ENCODE measurements at regions not wholly inside any gene's neighbourhood (a gene's known extent, or its start where the extent isn't known, plus 50 kb on each side); places are given as distances from the start of the nearest gene placed in this dataset.

DNA sequence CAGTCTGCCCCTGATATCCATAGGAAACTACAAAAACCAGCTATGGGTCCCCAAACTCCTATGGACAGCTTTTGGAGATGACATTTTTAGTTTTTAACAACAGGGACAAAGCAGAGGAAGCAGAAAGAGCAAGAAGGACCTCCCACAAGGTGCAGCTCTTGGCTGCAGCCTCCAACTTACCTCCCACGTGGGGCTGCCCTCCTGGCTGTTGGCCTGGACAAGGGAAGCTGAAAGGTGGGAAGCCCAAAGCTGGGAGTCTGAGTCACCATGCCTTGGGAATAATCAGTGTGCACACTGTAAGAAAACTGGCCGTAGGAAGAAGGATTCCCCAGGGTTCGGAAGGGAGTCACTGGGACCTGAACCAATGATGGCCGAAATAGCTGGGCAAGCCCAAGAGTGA lies 51.8 kb upstream of the PAX1 start:
- H3K27ac ChIP-seq (ENCODE audit: low read depth in 1 of 2, low read length in 2 of 2), result no peak overlapping the region
- no peak for DNase-seq (ENCODE audit: low spot score)
- no peak overlapping the region for H3K9ac ChIP-seq (ENCODE audit: low read depth in 1 of 2, low read length in 2 of 2)
- no peaks in the 10 kb centered on the region for H3K4me1 ChIP-seq (ENCODE audit: control insufficient read depth in 4 of 4, insufficient read depth in 4 of 4, low read length in 3 of 4)
- no peaks in the 10 kb centered on the region for H3K36me3 ChIP-seq (ENCODE audit: control insufficient read depth in 4 of 4, insufficient read depth in 3 of 4, low read depth in 1 of 4, low read length in 3 of 4)
- WGBS, result 86% methylated on average over 4 of the region's 4 CpGs
- H3K27me3 ChIP-seq (ENCODE audit: control insufficient read depth in 4 of 4, insufficient read depth in 4 of 4, low read length in 3 of 4), result peaks cover 0 to 2% (median 0%) of the 10 kb centered on the region in 4 donors
- H3K9me3 ChIP-seq (ENCODE audit: control insufficient read depth in 4 of 4, low read length in 3 of 4), result no peaks in the 10 kb centered on the region
- TF ChIP-seq, protein P1, sequence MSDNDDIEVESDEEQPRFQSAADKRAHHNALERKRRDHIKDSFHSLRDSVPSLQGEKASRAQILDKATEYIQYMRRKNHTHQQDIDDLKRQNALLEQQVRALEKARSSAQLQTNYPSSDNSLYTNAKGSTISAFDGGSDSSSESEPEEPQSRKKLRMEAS (IDR thresholded peaks at IDR 0.05), result no peak
- TF ChIP-seq NR2F2 (IDR thresholded peaks at IDR 0.05), result no peak
- no peak for TF ChIP-seq JUND (IDR thresholded peaks at IDR 0.05)
- TF ChIP-seq RAD21 (IDR thresholded peaks at IDR 0.05), result no peak
- no peak for TF ChIP-seq FOXA2 (IDR thresholded peaks at IDR 0.05)
- TF ChIP-seq HNF4G (IDR thresholded peaks at IDR 0.05), result no peak
- TF ChIP-seq, protein P2, sequence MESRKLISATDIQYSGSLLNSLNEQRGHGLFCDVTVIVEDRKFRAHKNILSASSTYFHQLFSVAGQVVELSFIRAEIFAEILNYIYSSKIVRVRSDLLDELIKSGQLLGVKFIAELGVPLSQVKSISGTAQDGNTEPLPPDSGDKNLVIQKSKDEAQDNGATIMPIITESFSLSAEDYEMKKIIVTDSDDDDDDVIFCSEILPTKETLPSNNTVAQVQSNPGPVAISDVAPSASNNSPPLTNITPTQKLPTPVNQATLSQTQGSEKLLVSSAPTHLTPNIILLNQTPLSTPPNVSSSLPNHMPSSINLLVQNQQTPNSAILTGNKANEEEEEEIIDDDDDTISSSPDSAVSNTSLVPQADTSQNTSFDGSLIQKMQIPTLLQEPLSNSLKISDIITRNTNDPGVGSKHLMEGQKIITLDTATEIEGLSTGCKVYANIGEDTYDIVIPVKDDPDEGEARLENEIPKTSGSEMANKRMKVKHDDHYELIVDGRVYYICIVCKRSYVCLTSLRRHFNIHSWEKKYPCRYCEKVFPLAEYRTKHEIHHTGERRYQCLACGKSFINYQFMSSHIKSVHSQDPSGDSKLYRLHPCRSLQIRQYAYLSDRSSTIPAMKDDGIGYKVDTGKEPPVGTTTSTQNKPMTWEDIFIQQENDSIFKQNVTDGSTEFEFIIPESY (IDR thresholded peaks at IDR 0.05), result no peak
- TF ChIP-seq SP1 (IDR thresholded peaks at IDR 0.05), result no peak
- TF ChIP-seq FOXA1 (IDR thresholded peaks at IDR 0.05), result no peak
- no peak for TF ChIP-seq EGR1 (IDR thresholded peaks at IDR 0.05; ENCODE audit: low read depth in 2 of 2)
- TF ChIP-seq RXRA (IDR thresholded peaks at IDR 0.05), result no peak
- no peak overlapping the region for H3K4me3 ChIP-seq (ENCODE audit: low read depth in 1 of 3, low read length in 3 of 3)

DNA sequence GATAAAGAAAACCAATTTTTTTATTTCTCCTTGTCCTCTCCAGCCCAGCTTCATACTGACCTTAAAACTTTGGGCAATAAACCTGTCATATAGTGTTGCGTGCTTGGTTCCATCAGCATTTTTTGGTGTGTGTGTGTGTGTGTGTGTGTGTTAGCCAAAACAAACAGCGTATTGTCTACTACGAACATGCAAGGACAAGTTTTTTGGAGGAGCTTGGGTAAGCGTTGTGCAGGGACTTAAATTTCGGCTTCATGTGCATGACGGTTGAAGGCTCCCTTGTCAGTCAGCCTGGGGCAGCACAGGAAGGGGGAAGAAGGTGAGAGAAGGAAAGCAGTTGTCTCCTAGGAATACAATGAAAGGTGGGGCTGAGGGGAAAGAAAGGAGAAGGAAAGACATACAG lies 62.0 kb upstream of the PAX1 start:
- TF ChIP-seq, protein P1 (IDR thresholded peaks at IDR 0.05), result no peak
- peaks cover 0 to 1% (median under 1%) of the 10 kb centered on the region in 4 donors for H3K9me3 ChIP-seq (ENCODE audit: control insufficient read depth in 4 of 4, low read length in 3 of 4)
- WGBS, result 66% methylated on average over 6 of the region's 6 CpGs

DNA sequence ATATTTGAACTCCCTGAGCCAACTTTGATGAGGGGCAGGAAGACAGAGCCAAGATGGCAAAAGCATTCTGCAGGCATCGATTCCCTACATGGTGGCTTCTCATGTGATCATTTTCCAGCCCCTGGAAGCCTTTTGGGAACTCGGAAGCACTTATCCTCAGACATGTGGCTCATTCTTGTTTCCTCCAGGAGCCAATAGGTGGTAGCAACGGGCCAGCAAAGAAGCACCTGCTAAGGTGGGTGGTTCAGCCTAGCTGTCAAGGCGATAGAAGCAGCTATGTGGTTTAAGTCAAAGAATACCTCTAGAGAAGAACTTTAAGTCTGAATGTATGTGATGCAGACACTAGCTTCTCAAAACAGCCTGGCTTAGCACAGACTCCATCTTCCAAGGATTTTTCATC lies 64.9 kb upstream of the PAX1 start:
- no peak for DNase-seq (ENCODE audit: low spot score)

More for the DNA sequence above, 62.0 kb upstream of the PAX1 start:
- DNase-seq (ENCODE audit: low spot score), result no peak
- H3K9ac ChIP-seq (ENCODE audit: low read depth in 1 of 2, low read length in 2 of 2), result no peak overlapping the region
- H3K4me1 ChIP-seq (ENCODE audit: control insufficient read depth in 4 of 4, insufficient read depth in 4 of 4, low read length in 3 of 4), result no peaks in the 10 kb centered on the region
- H3K27ac ChIP-seq (ENCODE audit: low read depth in 1 of 2, low read length in 2 of 2), result no peak overlapping the region
- no peak overlapping the region for H3K4me3 ChIP-seq (ENCODE audit: low read depth in 1 of 3, low read length in 3 of 3)
- no peaks in the 10 kb centered on the region for H3K27me3 ChIP-seq (ENCODE audit: control insufficient read depth in 4 of 4, insufficient read depth in 4 of 4, low read length in 3 of 4)
- H3K36me3 ChIP-seq (ENCODE audit: control insufficient read depth in 4 of 4, insufficient read depth in 3 of 4, low read depth in 1 of 4, low read length in 3 of 4), result no peaks in the 10 kb centered on the region

DNA sequence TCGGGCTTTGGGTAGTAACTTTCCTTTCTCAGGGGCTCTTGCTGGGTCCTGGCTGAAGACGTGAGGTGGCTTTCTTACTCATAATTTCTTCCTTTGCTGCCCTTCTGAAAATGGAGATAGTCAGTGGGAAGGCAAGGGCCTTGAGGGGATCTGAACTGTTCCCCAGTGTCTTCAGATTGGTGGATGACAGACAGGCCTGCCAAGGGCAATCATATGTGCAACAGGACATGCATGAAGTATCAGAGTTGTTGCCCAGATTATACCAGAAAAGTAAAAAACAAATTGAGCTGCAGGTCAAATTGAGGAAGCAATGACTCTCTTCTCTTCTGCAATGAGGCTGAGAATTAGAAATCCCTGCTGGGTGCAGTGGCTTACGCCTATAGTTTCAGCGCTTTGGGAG lies 71.6 kb upstream of the PAX1 start:
- Histone ChIP-seq H3K4me1 (ENCODE audit: control insufficient read depth in 4 of 4, insufficient read depth in 4 of 4, low read length in 3 of 4) (no peaks in the 10 kb centered on the region), H3K9ac (ENCODE audit: low read depth in 1 of 2, low read length in 2 of 2) (no peak overlapping the region), H3K27me3 (ENCODE audit: control insufficient read depth in 4 of 4, insufficient read depth in 4 of 4, low read length in 3 of 4) (no peaks in the 10 kb centered on the region), H3K4me3 (ENCODE audit: low read depth in 1 of 3, low read length in 3 of 3) (no peak overlapping the region), H3K9me3 (ENCODE audit: control insufficient read depth in 4 of 4, low read length in 3 of 4) (no peaks in the 10 kb centered on the region), H3K27ac (ENCODE audit: low read depth in 1 of 2, low read length in 2 of 2) (no peak overlapping the region), H3K36me3 (ENCODE audit: control insufficient read depth in 4 of 4, insufficient read depth in 3 of 4, low read depth in 1 of 4, low read length in 3 of 4) (no peaks in the 10 kb centered on the region)
- 86% methylated on average over 4 of the region's 4 CpGs for WGBS
- DNase-seq (ENCODE audit: low spot score), result no peak
- TF ChIP-seq, protein P3, sequence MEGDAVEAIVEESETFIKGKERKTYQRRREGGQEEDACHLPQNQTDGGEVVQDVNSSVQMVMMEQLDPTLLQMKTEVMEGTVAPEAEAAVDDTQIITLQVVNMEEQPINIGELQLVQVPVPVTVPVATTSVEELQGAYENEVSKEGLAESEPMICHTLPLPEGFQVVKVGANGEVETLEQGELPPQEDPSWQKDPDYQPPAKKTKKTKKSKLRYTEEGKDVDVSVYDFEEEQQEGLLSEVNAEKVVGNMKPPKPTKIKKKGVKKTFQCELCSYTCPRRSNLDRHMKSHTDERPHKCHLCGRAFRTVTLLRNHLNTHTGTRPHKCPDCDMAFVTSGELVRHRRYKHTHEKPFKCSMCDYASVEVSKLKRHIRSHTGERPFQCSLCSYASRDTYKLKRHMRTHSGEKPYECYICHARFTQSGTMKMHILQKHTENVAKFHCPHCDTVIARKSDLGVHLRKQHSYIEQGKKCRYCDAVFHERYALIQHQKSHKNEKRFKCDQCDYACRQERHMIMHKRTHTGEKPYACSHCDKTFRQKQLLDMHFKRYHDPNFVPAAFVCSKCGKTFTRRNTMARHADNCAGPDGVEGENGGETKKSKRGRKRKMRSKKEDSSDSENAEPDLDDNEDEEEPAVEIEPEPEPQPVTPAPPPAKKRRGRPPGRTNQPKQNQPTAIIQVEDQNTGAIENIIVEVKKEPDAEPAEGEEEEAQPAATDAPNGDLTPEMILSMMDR (IDR thresholded peaks at IDR 0.05; ENCODE audit: low read depth, low read length, missing input control), result no peak
- TF ChIP-seq NR2F2 (IDR thresholded peaks at IDR 0.05), result no peak
- no peak for TF ChIP-seq RAD21 (IDR thresholded peaks at IDR 0.05)
- no peak for TF ChIP-seq HNF4G (IDR thresholded peaks at IDR 0.05)
- no peak for TF ChIP-seq HNF4A (conservative IDR thresholded peaks at IDR 0.05)
- no peak for TF ChIP-seq SP1 (IDR thresholded peaks at IDR 0.05)
- TF ChIP-seq, protein P1 (IDR thresholded peaks at IDR 0.05), result no peak
- TF ChIP-seq FOXA2 (IDR thresholded peaks at IDR 0.05), result no peak
- TF ChIP-seq, protein P4, sequence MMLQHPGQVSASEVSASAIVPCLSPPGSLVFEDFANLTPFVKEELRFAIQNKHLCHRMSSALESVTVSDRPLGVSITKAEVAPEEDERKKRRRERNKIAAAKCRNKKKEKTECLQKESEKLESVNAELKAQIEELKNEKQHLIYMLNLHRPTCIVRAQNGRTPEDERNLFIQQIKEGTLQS (IDR thresholded peaks at IDR 0.05), result no peak
- TF ChIP-seq RXRA (IDR thresholded peaks at IDR 0.05), result no peak
- no peak for TF ChIP-seq GABPA (IDR thresholded peaks at IDR 0.05 in 1 of 2, conservative IDR thresholded peaks at IDR 0.05 in 1 of 2)

More for the DNA sequence above, 64.9 kb upstream of the PAX1 start:
- Histone ChIP-seq H3K36me3 (ENCODE audit: control insufficient read depth in 4 of 4, insufficient read depth in 3 of 4, low read depth in 1 of 4, low read length in 3 of 4) (no peaks in the 10 kb centered on the region), H3K4me3 (ENCODE audit: low read depth in 1 of 3, low read length in 3 of 3) (no peak overlapping the region), H3K27ac (ENCODE audit: low read depth in 1 of 2, low read length in 2 of 2) (no peak overlapping the region), H3K9me3 (ENCODE audit: control insufficient read depth in 4 of 4, low read length in 3 of 4) (no peaks in the 10 kb centered on the region), H3K27me3 (ENCODE audit: control insufficient read depth in 4 of 4, insufficient read depth in 4 of 4, low read length in 3 of 4) (no peaks in the 10 kb centered on the region), H3K9ac (ENCODE audit: low read depth in 1 of 2, low read length in 2 of 2) (no peak overlapping the region), H3K4me1 (ENCODE audit: control insufficient read depth in 4 of 4, insufficient read depth in 4 of 4, low read length in 3 of 4) (no peaks in the 10 kb centered on the region)
- TF ChIP-seq, protein P1 (IDR thresholded peaks at IDR 0.05), result no peak
- peak in 1 of 2 donors; percentile 19 for TF ChIP-seq RAD21 (IDR thresholded peaks at IDR 0.05)
- 16% methylated on average over 4 of the region's 4 CpGs for WGBS
